HG02870 (cell line): ENCODE measurements at regions not wholly inside any gene's neighbourhood (a gene's known extent, or its start where the extent isn't known, plus 50 kb on each side); places are given as distances from the start of the nearest gene placed in this dataset.
"Not testable (repeated sequence)": the region's sequence is repeated elsewhere in the genome, so short reads cannot be mapped to it uniquely, and the experiment has no call there.

Experiments
- ATAC-seq: cut with Tn5 transposase; IDR thresholded peaks from one replicate; pipeline ENCODE4 v1.9.1; 2021; ENCODE audit warnings: mild to moderate bottlenecking, moderate library complexity; ENCODE audit not compliant: unreplicated experiment

DNA sequence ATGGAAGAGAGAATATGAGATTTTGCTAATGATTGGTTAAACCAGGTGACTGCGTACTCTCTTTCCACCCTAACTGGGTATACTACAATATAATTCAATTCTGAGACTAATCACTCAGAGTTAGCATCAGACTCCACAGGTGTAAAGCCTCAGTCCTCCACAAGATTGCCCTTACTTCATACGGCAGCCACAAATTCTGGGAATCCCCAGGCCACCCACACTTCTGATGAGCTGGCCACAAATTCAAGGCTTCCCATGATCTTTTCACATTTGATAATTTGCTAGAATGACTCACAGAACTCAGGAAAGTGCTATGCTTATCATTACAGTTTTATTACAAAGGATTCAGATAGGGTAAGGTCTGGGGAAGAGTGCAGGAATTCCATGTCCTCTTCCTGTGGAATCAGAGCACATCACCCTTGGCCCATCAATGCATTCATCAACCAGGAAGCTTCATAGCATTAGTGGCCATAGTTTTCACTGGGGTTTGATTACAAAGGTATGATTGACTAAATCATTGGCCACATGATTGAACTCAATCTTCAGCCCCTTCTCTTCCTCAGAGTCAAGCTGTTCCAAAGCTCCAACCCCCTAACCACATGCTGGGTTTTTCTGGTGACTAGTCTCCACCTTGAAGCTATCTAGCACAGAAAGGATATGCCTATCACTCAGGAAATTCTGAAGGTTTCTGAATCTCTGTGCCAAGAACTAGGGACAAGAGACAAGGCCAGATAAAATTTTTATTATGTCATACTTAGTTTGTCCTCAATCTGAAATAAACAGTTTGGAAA is 131.7 kb downstream of the HHIPL2 start:
- no peak for ATAC-seq

DNA sequence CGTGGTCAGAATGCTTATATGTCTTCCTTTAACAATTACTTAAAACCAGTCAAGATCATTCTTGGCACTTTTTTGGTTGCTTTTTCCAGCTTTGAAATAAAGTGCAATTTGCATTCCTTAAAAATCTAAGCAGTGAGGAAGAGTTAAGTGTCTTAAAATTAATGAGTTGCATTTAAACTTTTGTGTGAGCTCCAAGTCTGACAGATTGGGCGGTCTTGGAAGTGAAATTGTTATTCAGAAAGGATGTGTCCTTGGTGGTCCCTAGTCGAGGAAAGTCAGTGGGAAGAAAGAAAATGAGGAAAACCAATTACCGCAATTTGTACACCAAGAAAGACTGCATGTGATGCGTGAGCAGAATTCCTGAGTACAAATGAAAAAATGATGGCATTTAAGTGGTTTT is 132.5 kb downstream of the HHIPL2 start:
- no peak for ATAC-seq

DNA sequence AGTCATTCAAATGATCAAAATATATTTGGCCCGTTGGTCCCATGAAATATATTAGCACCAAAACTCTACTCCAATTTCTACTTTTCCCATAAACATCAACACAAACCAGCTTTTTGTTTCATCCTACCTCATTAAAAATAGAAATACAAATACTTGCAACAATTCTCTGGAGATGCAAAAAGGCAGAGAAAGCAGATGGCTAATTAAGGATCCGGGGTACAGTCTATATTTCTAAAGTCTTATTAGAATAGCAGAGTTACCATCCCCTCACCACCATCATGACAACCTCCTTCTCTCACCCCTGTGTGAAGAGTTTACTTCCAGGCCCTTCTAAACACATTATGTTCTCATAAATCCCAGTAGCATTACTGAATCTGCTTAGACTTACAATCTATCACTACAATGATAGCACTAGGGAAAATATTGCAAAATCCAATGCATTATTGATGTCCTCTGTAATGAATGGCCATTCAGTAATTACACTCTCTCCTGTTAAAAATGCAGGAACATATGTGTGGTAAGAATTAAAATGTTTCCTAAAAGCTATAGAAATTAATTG is 133.8 kb downstream of the HHIPL2 start:
- ATAC-seq = no peak

DNA sequence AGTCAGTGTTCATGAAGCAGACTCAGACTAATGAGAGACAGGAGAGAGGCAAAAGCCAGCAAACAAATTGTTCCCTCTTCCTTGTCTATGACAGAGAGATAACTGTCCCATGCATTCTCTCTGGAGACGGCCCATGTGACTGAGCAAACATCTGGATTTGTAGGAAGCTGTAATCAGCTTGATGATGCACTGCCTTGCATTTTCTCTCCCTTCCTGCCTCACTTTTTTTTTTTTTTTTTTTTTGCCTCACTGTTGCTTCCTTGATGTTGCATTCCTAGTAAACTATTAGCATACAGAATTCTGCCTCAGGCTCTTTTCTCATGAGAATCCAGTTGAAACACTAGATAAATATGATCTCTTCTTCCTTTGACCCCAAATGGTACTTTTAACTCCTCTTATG is 134.5 kb downstream of the HHIPL2 start:
- no peak for ATAC-seq

DNA sequence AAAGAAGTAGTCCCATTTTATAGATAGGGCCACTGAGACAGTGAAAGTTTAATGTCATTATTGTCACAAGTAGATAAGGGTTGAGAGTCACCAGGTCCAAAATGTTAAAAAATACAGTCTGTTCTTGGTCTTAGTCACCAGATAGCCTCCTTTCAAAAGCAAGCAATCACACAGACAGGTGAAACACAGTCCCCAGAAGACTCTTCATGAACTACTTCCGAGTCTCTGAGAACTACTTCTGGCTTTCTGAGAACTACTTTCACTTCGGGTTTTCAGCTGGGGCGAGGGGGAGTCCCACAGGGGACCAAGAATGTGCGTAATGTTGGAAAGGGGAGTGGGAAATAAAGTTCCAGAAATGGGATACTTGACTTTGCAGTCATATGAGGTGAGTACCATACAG is 143.2 kb downstream of the HHIPL2 start:
- peak; percentile 98 for ATAC-seq

DNA sequence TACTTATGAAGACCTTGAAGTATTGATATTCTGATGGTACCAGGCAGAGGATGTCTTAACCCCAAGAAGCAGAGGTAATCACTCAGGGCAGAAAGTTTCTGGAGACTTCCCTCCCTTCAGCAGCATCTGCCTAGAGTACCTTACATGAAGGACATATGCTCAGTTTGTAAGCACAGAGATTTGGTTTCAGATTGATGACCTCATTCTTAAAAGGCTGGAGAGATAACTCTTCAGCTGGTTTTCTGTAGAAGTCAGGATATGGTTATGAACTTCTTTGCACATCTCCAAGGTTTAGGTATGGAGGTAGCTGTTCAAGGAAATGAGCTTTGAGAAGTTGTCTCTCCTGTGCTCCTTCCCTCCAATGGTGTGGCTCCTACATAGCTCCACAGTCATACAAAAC is 148.7 kb downstream of the HHIPL2 start:
- no peak for ATAC-seq

DNA sequence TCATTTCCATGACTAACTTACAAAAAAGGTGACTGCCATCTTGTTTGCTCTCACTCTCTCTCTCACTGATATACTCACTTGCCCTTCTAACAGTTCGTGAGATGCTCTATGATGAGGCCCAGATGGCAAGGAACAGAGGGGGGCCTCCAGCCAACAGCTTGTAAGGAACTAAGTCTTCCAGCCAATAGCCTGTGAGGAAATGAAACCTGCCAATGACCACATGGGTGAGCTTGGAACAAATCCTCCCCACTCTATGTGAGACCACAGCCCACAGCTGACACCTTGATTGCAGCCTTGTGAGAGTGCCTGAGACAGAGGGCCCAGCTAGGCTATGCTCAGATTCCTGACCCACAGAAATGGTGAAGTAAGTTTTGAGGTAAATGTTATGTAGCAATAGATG is 153.7 kb downstream of the HHIPL2 start:
- no peak for ATAC-seq

DNA sequence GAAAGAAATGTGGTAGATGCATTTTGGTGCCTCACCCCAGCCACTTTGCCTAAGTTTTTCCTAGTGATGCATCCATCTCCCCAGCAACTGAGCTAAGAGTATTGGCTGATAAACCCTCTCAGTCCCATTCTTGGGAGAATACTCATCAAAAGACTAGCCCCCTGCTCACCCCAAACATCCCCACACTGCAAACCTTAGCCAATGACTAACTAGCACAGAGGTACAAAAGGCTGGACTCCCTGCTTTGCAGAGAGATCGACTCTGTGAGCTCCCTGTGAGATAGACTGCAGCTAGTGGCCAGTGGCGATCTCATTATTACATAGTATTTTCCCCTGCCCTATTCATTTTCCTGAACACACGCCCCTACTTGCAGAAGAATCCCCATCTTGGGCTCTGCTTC is 155.3 kb downstream of the HHIPL2 start:
- ATAC-seq = no peak

DNA sequence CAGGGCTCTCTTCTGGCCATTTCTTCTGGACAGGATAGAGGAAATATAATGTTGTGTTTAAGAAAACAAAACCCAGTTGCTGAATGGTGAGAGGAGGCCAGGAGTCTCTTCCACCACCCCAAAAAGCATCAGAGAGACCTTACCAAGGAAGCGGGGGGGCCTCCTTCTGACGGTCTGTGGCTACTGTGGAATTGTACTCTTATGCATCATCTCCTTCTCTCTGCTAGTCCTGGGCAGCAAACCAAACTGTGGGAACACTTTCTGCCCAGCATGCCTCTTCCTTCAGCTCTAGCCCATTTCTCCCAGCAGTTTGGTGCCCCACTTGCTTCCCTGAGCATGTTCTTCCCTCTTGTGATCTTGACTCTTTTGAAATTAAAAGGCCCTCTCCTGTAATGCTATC is 157.7 kb downstream of the HHIPL2 start:
- no peak for ATAC-seq

DNA sequence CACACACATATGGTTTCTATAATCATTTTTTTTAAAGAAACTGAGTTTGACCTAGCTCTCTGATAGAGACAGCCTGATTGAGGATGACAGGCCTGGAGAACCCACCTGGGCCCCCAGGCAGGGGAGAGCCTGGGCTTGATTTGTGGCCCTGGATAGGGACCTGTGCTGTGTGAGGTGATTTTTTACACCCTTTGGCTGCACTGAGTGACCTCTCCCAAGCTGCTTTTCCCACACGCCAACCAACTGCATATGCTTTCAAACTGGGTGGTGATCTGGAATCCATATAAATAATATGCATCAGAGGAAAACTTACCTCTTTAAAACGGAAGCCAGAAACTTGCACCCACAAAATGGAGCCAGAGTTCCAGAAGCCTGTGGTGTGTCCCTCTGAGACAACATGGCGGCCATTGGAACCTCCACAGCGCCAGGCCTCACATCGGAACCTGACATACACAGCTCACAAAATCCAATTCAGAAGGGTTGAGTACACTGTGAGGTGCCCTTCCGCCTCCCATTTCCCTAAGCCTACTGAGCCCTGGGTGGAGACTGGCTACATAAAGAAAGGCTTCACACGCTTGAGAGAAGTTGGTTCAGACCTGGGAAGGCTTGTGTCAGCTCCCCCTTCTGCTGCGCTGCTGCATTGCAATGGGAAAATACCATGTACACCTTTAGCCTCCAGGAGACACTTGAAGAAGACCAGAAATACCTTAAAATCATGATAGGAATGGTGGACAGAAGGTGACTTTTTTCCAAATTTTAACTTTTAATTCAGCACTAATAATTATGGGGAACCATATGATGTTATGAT is 160.7 kb downstream of the HHIPL2 start:
- ATAC-seq = no peak

DNA sequence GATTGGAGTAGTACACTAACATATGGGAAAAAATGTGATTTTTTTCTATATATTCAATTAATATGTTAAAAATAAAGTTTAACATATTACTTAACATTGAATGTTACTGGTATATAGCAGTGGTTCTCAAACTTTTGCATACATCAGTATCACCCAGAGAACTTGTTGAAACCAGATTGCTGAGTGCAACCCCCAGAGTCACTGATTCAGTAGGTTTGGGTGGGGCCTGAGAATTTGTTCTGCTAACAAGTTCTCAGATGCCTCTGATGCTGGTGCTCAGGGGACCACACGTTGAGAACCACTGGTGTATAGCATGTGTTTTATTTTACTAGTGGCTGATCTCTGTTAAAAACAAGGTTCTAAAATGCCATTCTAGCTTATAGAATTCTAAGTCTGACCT is 161.9 kb downstream of the HHIPL2 start:
- no peak for ATAC-seq

DNA sequence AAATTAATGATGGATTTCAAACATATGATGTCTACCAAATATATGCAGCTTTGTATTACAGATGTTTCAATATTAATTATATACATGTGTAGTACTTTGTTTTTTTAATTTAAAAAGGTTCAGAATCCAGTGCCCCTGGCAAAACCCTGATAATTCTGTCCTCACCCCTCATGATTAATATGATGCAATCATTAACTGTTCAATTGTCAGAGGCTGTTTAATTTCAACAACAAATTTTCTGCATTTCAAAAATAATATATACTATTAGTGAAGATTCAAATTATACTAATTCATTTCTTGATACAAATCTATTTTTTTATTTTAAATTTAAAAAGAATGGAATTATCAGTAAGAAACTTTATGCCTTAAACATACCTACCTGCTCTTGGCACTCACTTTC is 162.6 kb downstream of the HHIPL2 start:
- no peak for ATAC-seq

DNA sequence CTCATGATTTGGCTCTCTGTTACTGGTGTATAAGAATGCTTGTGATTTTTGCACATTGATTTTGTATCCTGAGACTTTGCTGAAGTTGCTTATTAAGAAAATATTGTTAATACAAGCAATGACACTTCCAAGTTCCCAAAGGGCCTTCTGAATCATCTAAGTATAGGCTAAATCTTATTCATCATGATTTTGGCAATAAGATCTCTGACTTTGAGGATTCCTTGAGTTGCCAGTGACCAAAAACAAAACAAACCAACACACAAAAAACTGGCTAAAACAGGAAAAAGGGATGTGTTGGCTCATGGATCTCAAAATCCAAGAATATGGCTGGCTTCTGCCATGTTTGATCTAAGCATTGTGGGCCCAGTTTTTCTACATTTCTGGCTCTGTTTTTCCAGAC is 163.4 kb downstream of the HHIPL2 start:
- ATAC-seq = no peak

DNA sequence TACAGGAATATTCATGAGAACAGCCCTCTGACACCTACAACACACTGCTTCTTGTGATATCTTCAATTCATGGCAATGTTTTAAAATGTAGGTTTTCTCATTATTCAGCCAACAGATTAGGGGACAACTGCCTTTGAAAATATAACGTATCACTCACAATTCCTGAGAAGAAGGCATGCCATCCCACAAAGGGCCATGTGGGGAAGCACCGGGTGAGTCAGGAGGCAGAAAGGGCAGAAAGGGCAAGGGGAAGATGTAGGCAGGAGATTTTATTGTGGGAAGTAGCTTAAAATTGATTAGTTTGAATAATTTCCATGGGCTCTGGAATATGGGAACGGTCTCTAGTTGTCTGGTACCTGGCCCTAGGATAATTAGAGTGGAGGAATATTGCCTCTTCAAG is 165.7 kb downstream of the HHIPL2 start:
- no peak for ATAC-seq

DNA sequence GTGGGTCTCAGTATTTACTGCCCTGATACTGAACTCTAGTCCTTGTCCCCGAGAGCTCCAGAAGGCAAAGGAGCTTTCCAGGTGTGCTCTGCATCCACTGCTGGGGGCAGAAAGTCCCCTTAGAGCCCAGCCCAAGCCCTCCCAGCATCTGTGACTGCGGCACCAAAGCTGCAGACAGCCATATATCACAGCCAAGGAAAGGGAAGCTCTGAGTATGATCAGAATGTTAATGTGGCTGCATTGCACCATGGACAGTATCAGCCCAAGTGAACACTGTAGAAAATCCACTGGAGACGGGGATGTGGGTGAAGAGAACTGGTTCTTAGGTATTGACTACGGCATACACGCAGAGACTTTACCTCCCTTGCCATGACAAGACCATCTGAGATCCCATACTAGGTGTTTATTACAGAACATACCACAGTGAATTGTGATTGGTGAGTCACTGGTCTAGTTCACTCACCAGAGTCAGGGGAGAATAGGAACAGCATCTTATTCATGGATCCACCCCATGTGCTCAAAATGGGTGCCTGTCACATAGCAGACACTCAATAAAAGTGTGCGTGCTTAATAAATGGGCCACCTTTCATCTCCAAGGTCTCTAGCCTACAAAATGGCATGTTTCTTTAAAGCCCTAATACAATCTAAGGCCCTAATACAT is 170.3 kb downstream of the HHIPL2 start:
- ATAC-seq = no peak

DNA sequence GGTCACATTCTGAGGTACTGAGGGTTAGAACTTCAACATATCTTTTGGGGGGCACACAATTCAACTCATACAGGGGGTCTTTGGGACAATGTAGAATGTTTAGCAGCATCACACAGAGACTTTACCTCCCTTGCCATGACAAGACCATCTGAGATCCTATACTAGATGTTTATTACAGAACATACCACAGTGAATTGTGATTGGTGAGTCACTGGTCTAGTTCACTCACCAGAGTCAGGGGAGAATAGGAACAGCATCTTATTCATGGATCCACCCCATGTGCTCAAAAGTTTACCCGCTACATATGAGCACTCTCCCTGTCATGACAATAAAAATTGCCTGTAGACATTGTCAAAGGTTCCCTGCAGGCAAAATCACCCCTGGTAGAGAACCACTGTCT is 171.1 kb downstream of the HHIPL2 start:
- ATAC-seq = not testable (repeated sequence)

DNA sequence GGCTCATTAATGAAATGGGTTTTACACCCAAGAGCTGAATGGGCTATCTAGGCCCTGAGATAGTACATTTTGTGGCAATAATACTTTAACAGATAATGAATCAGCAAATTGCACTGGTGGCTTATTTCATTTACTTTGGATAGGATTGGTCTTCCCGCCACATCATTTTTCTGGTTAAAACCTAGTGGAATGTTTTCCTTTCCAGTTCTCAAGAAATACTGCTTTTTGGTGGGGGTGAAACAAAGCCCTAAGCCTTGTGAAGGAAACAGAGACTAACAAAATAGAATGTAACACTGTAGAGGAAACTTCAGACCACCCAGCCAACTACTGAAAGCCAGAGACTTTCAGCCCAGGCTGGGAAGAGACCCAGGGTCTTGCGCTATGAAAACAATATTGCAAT is 172.2 kb downstream of the HHIPL2 start:
- ATAC-seq = no peak

DNA sequence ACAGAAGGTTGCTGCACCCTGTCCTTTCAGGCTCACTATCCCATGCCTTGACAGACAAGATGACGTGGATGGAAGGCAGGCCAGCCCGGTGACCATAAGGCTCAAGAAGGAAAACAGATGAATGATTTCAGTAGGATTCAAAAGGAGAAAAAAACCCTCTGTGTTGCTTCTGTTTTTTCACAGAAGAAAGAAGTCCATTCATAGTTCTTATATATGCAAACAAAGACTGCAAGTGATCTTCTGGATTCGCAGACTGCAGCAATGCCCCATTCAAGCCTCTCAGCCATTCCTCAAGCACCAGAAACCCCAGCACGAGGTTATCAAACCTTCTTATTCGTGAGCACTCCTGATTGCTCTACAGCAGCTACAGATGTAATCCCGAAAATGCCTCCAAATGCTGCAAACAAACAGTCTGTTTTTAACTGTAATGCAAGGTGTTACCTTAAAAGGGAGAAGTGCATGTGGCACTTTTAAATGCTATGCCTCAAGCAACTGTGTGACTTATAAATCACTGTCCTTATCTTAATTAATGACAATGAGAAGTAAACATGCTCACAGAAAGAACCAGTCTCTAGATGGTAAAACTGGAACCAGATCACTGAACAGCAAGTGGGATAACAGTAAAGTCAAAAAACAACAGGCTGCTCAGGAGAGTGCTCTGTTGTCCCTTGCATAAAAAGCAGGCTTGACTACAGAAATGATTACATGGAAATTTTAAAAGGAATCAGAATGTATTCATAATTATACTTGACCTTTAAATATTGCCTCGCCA is 173.9 kb downstream of the HHIPL2 start:
- no peak for ATAC-seq

DNA sequence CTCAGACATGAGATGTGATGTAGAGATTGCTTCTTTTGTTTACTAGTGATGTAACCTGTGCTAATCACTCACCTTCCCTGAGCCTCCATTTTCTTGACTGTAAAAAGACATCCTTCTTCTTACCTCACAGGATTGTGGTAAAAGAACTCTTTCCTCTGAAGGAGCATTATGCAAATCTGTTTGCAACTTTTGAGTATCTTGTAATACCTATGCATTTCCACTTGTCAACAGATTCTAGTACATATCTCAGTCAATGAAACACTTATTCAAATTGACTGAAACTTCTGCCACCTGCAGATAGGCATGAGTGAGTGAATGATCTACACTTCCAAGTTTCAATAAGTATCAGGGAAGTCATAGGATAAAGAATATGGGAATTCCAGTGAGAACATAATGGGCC is 174.7 kb downstream of the HHIPL2 start:
- no peak for ATAC-seq

DNA sequence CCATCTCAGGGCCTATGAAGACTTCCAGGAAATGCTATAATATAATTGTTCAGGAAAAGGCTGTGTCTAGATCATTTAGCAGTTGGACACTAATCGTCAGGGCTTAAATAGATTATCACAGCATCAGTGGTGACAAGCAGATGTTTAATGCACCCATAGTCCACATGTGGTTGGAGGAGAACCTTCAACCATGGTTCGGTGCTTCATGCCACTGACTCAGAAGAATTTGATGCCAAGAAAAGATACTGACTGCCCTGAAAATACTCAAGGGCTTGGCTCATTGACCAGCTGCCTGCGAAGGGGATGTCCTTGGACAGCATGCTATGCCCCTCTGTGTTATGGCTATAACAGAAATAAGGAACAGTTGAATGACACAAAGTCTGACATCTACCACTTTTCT is 175.7 kb downstream of the HHIPL2 start:
- ATAC-seq = no peak
